ENCODE measurements at regions not wholly inside any gene's neighbourhood (a gene's known extent, or its start where the extent isn't known, plus 50 kb on each side); places are given as distances from the start of the nearest gene placed in this dataset.

- no peak for TF ChIP-seq ZBTB8A (tag by site-specific recombination; IDR thresholded peaks at IDR 0.05)
- no peak for TF ChIP-seq ZNF530 (tag by site-specific recombination; IDR thresholded peaks at IDR 0.05; ENCODE audit: low read depth)
- TF ChIP-seq ZNF175 (tag by site-specific recombination; IDR thresholded peaks at IDR 0.05): no peak
- TF ChIP-seq ZNF311 (tag by site-specific recombination; IDR thresholded peaks at IDR 0.05; ENCODE audit: borderline replicate concordance): no peak
- no peak for TF ChIP-seq CTCF (tag by site-specific recombination; IDR thresholded peaks at IDR 0.05)
- TF ChIP-seq ZNF138 (tag by site-specific recombination; IDR thresholded peaks at IDR 0.05; ENCODE audit: borderline replicate concordance): no peak
- no peak for TF ChIP-seq ZNF37A (tag by site-specific recombination; IDR thresholded peaks at IDR 0.05)
- TF ChIP-seq ZNF391 (tag by site-specific recombination; IDR thresholded peaks at IDR 0.05; ENCODE audit: borderline replicate concordance, low read depth): no peak
- no peak for TF ChIP-seq ZNF157 (tag by site-specific recombination; IDR thresholded peaks at IDR 0.05)
- no peak for TF ChIP-seq ZNF692 (tag by site-specific recombination; IDR thresholded peaks at IDR 0.05)
- no peak for TF ChIP-seq ZNF121 (tag by site-specific recombination; IDR thresholded peaks at IDR 0.05)
- TF ChIP-seq ATF2 (tag by site-specific recombination; IDR thresholded peaks at IDR 0.05; ENCODE audit: low read depth): no peak
Measured at GRCh38 chr16:9670033-9670432, 512.2 kb downstream of the GRIN2A start.
